Large intestine (tissue), 3 donors: ENCODE measurements at regions not wholly inside any gene's neighbourhood (a gene's known extent, or its start where the extent isn't known, plus 50 kb on each side); places are given as distances from the start of the nearest gene placed in this dataset.
"Not testable (repeated sequence)": the region's sequence is repeated elsewhere in the genome, so short reads cannot be mapped to it uniquely, and the experiment has no call there.

Source experiments
- DNase-seq, 2 donors: peaks; one replicate each; pipeline versions ENCODE4 v3.0.0 to v3.0.0-alpha.2; 2013
- H3K27ac ChIP-seq: one replicate; pipeline ENCODE4 v1.5.1; 2013; ENCODE audit warnings: low read length
- H3K27me3 ChIP-seq: 2 replicates; pipeline ENCODE4 v1.6.1; 2013; ENCODE audit warnings: low read length; ENCODE audit not compliant: control insufficient read depth, insufficient read depth
- H3K36me3 ChIP-seq: 2 replicates; pipeline ENCODE4 v1.6.1; 2013; ENCODE audit warnings: low read length; ENCODE audit not compliant: control insufficient read depth, insufficient read depth
- H3K4me1 ChIP-seq: one replicate; pipeline ENCODE4 v1.6.1; 2013; ENCODE audit warnings: low read length; ENCODE audit not compliant: control insufficient read depth, insufficient read depth
- H3K4me3 ChIP-seq: one replicate; pipeline ENCODE4 v1.5.1; 2013; ENCODE audit warnings: low read length
- H3K9me3 ChIP-seq: one replicate; pipeline ENCODE4 v1.6.1; 2013; ENCODE audit warnings: mild to moderate bottlenecking, low read depth, low read length, moderate library complexity; ENCODE audit not compliant: control insufficient read depth
- WGBS: methylation state at CpG from one replicate; pipeline ENCODE4 v1.1.5; 2013; ENCODE audit warnings: low lambda C conversion rate; ENCODE audit not compliant: insufficient coverage; 5-methylcytosine and 5-hydroxymethylcytosine counted together

- not testable (repeated sequence) for H3K27me3 ChIP-seq, DNase-seq, H3K36me3 ChIP-seq, H3K4me3 ChIP-seq, H3K27ac ChIP-seq, H3K9me3 ChIP-seq, H3K4me1 ChIP-seq
- no CpG with 5 or more reads among the region's 19 CpGs for whole genome bisulfite sequencing
Observed at GRCh38 chr2:66632882-66633281, 198.0 kb downstream of the MEIS1 start.

- no peak for DNase-seq
- no peaks in the 10 kb centered on the region for H3K36me3 ChIP-seq
- WGBS: no CpG with 5 or more reads among the region's 3 CpGs
Observed at GRCh38 chr2:66633631-66634030, 198.7 kb downstream of the MEIS1 start.

GRCh38 chr2:66634784-66635183 is 199.9 kb downstream of the MEIS1 start:
- DNase-seq: no peak
- no peak overlapping the region for H3K27ac ChIP-seq
- H3K4me3 ChIP-seq: no peak overlapping the region
- H3K4me1 ChIP-seq: no peaks in the 10 kb centered on the region
- no peaks in the 10 kb centered on the region for H3K9me3 ChIP-seq
- no peaks in the 10 kb centered on the region for H3K27me3 ChIP-seq
- H3K36me3 ChIP-seq: no peaks in the 10 kb centered on the region

More at GRCh38 chr2:66633631-66634030, 198.7 kb downstream of the MEIS1 start:
- no peak overlapping the region for H3K27ac ChIP-seq
- no peaks in the 10 kb centered on the region for H3K27me3 ChIP-seq
- H3K4me3 ChIP-seq: no peak overlapping the region
- no peaks in the 10 kb centered on the region for H3K9me3 ChIP-seq
- H3K4me1 ChIP-seq: no peaks in the 10 kb centered on the region

- Histone ChIP-seq H3K9me3 (no peaks in the 10 kb centered on the region), H3K27me3 (no peaks in the 10 kb centered on the region), H3K27ac (no peak overlapping the region), H3K36me3 (no peaks in the 10 kb centered on the region), H3K4me1 (no peaks in the 10 kb centered on the region), H3K4me3 (no peak overlapping the region)
- no peak for DNase-seq
- WGBS: no CpG with 5 or more reads among the region's 6 CpGs
Observed at GRCh38 chr2:66641685-66642084, 206.8 kb downstream of the MEIS1 start.

DNA sequence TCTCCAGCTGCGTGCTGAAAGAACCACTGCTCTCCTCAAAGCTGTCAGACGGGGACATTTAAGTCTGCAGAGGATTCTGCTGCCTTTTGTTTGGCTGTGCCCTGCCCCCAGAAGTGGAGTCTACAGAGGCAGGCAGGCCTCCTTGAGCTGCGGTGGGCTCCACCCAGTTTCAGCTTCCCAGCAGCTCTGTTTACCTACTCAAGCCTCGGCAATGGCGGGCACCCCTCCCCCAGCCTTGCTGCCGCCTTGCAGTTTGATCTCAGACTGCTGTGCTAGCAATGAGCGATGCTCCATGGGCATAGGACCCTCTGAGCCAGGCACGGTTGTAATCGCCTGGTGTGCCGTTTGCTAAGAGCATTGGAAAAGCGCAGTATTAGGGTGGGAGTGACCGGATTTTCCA is 213.2 kb downstream of the MEIS1 start:
- H3K27ac ChIP-seq, H3K36me3 ChIP-seq, H3K4me1 ChIP-seq, H3K9me3 ChIP-seq, H3K4me3 ChIP-seq, H3K27me3 ChIP-seq, DNase-seq: not testable (repeated sequence)
- WGBS: no CpG with 5 or more reads among the region's 12 CpGs

- H3K27me3 ChIP-seq: no peaks in the 10 kb centered on the region
- H3K4me3 ChIP-seq: no peak overlapping the region
- no peaks in the 10 kb centered on the region for H3K9me3 ChIP-seq
- no peak overlapping the region for H3K27ac ChIP-seq
- 80% methylated on average over 1 of the region's 4 CpGs for WGBS
- H3K4me1 ChIP-seq: no peaks in the 10 kb centered on the region
- DNase-seq: no peak
- H3K36me3 ChIP-seq: no peaks in the 10 kb centered on the region
Observed at GRCh38 chr2:66649006-66649405, 214.1 kb downstream of the MEIS1 start.

- no peaks in the 10 kb centered on the region for H3K4me1 ChIP-seq
- H3K9me3 ChIP-seq: no peaks in the 10 kb centered on the region
Observed at GRCh38 chr2:66651295-66651694, 216.4 kb downstream of the MEIS1 start.

GRCh38 chr2:66660804-66661203 is 225.9 kb downstream of the MEIS1 start:
- no peaks in the 10 kb centered on the region for H3K27me3 ChIP-seq
- no peak for DNase-seq
- no peaks in the 10 kb centered on the region for H3K36me3 ChIP-seq
- no peak overlapping the region for H3K4me3 ChIP-seq
- H3K9me3 ChIP-seq: no peaks in the 10 kb centered on the region
- H3K27ac ChIP-seq: no peak overlapping the region
- no peaks in the 10 kb centered on the region for H3K4me1 ChIP-seq

More at GRCh38 chr2:66651295-66651694, 216.4 kb downstream of the MEIS1 start:
- Histone ChIP-seq H3K27me3 (no peaks in the 10 kb centered on the region), H3K4me3 (no peak overlapping the region), H3K36me3 (no peaks in the 10 kb centered on the region), H3K27ac (no peak overlapping the region)
- DNase-seq: no peak

GRCh38 chr2:66661253-66662173 is 226.6 kb downstream of the MEIS1 start:
- no peak for DNase-seq
- H3K9me3 ChIP-seq: no peaks in the 10 kb centered on the region
- H3K4me1 ChIP-seq: no peaks in the 10 kb centered on the region
- no peak overlapping the region for H3K4me3 ChIP-seq
- no peak overlapping the region for H3K27ac ChIP-seq
- no peaks in the 10 kb centered on the region for H3K36me3 ChIP-seq
- WGBS: no CpG with 5 or more reads among the region's 10 CpGs
- no peaks in the 10 kb centered on the region for H3K27me3 ChIP-seq

GRCh38 chr2:66665124-66665984 is 230.4 kb downstream of the MEIS1 start:
- Histone ChIP-seq H3K27ac (no peak overlapping the region), H3K4me3 (no peak overlapping the region), H3K9me3 (no peaks in the 10 kb centered on the region), H3K36me3 (no peaks in the 10 kb centered on the region), H3K27me3 (no peaks in the 10 kb centered on the region), H3K4me1 (no peaks in the 10 kb centered on the region)
- 74% methylated on average over 4 of the region's 5 CpGs for WGBS
- no peak for DNase-seq
